OCI-LY7 (cell line): ENCODE measurements at regions not wholly inside any gene's neighbourhood (a gene's known extent, or its start where the extent isn't known, plus 50 kb on each side); places are given as distances from the start of the nearest gene placed in this dataset.

Source experiments
- BruUV-seq: library from RNA; stranded (reverse); fragments of 400-500 nt; replicated peaks from 2 replicates; lab custom pipeline; 2021; lab: Mats Ljungman, UMichigan
- CTCF ChIA-PET: fragments of 300-600 bp; sonication (Branson Sonifier 250); formaldehyde crosslinking; loops from one replicate; lab custom pipeline; 2022; ENCODE audit warnings: antibody characterized with exemption; ENCODE audit not compliant: unreplicated experiment; lab: Charles Lee
- POLR2A ChIA-PET: fragments of 300-600 bp; sonication (Branson Sonifier 250); formaldehyde crosslinking; loops from one replicate; lab custom pipeline; 2022; ENCODE audit warnings: antibody characterized with exemption; lab: Charles Lee
- DNase-seq: peaks from one replicate; pipeline ENCODE4 v3.0.0-alpha.2; 2015; ENCODE audit warnings: low spot score
- H2AFZ ChIP-seq: fragments of 200-600 bp; sonication (generic), shearing (Covaris generic); 2 replicates; pipeline ENCODE4 v1.6.1; 2014; ENCODE audit warnings: mild to moderate bottlenecking, antibody characterized with exemption, low read length, moderate library complexity
- H3K27ac ChIP-seq: fragments of 200-600 bp; sonication (generic); 2 replicates; pipeline ENCODE4 v1.5.1; 2014; ENCODE audit warnings: mixed run types, low read depth, mild to moderate bottlenecking, moderate library complexity, low read length, inconsistent platforms; ENCODE audit not compliant: poor library complexity, severe bottlenecking
- H3K36me3 ChIP-seq: fragments of 200-600 bp; sonication (generic); 2 replicates; pipeline ENCODE4 v1.6.1; 2014; ENCODE audit warnings: mild to moderate bottlenecking, antibody characterized with exemption, low read length, moderate library complexity, mixed read lengths; ENCODE audit not compliant: insufficient read depth
- H3K4me1 ChIP-seq: fragments of 200-600 bp; sonication (generic); 2 replicates; pipeline ENCODE4 v1.5.1; 2014; ENCODE audit warnings: mild to moderate bottlenecking, low read length; ENCODE audit not compliant: insufficient read depth, poor library complexity, severe bottlenecking
- H3K4me2 ChIP-seq: fragments of 200-600 bp; sonication (generic); 2 replicates; pipeline ENCODE4 v1.6.1; 2014; ENCODE audit warnings: mild to moderate bottlenecking, low read length
- H3K4me3 ChIP-seq: fragments of 200-600 bp; sonication (generic); 2 replicates; pipeline ENCODE4 v1.5.1; 2014; ENCODE audit warnings: mild to moderate bottlenecking, low read depth, low read length; ENCODE audit not compliant: poor library complexity, severe bottlenecking
- H3K79me2 ChIP-seq: fragments of 200-600 bp; sonication (generic); 2 replicates; pipeline ENCODE4 v1.6.1; 2016; ENCODE audit warnings: low read depth, mild to moderate bottlenecking, low read length, moderate library complexity, mixed read lengths; ENCODE audit not compliant: insufficient read depth
- H3K9me2 ChIP-seq: fragments of 200-600 bp; sonication (generic); 2 replicates; pipeline ENCODE4 v1.6.1; 2016; ENCODE audit warnings: mild to moderate bottlenecking, low read length, mixed read lengths; ENCODE audit not compliant: insufficient read depth
- H3K9me3 ChIP-seq: fragments of 200-600 bp; sonication (generic); 2 replicates; pipeline ENCODE4 v1.6.1; 2014; ENCODE audit warnings: mild to moderate bottlenecking, mixed run types, low read length, mixed read lengths
- H4K20me1 ChIP-seq: fragments of 200-600 bp; sonication (generic); 2 replicates; pipeline ENCODE4 v1.6.1; 2014; ENCODE audit warnings: mild to moderate bottlenecking, antibody characterized with exemption, low read length, moderate library complexity, mixed read lengths; ENCODE audit not compliant: insufficient read depth
- CTCF ChIP-seq: fragments of 200-600 bp; sonication (generic); conservative IDR thresholded peaks from 2 replicates; pipeline ENCODE4 v1.5.1; 2014; ENCODE audit warnings: mild to moderate bottlenecking, antibody characterized with exemption, low read length, moderate library complexity, mixed read lengths
- EZH2phosphoT487 ChIP-seq: fragments of 200-600 bp; sonication (generic); IDR thresholded peaks from 2 replicates; pipeline ENCODE4 v1.6.1; 2018; ENCODE audit warnings: low read depth, borderline replicate concordance, mild to moderate bottlenecking, mixed run types, antibody characterized with exemption, low read length, moderate library complexity, mixed read lengths
- intact Hi-C: fragments of 100-400 bp; cut with micrococcal nuclease; formaldehyde crosslinking; loops from one replicate; pipeline ENCODE4 v1.10.0; 2022; ENCODE audit not compliant: unreplicated experiment

- H3K9me2 ChIP-seq: no peaks in the 10 kb centered on the region
- TF ChIP-seq CTCF (no peak), EZH2phosphoT487 (no peak)
- intact Hi-C loops: no loop called here
- no peak overlapping the region for H3K27ac ChIP-seq
- H4K20me1 ChIP-seq: no peaks in the 10 kb centered on the region
- H3K4me3 ChIP-seq: no peak overlapping the region
- no peaks in the 10 kb centered on the region for H3K4me1 ChIP-seq
- DNase-seq: no peak
- no peak overlapping the region for H3K4me2 ChIP-seq
- no peaks in the 10 kb centered on the region for H3K9me3 ChIP-seq
- POLR2A ChIA-PET: no interaction called here
- no TSS peak for BruUV-seq
- no peak overlapping the region for H2AFZ ChIP-seq
- H3K36me3 ChIP-seq: no peaks in the 10 kb centered on the region
- no peaks in the 10 kb centered on the region for H3K79me2 ChIP-seq
- CTCF ChIA-PET: no interaction called here
These were observed 303.4 kb downstream of the THBS2 start for GRCh38 chr6:168949981-168950857.

- H3K4me1 ChIP-seq: no peaks in the 10 kb centered on the region
- no peak overlapping the region for H2AFZ ChIP-seq
- no peaks in the 10 kb centered on the region for H3K9me2 ChIP-seq
- ChIA-PET POLR2A (no interaction called here), CTCF (no interaction called here)
- H3K27ac ChIP-seq: no peak overlapping the region
- H3K36me3 ChIP-seq: no peaks in the 10 kb centered on the region
- no TSS peak for BruUV-seq
- TF ChIP-seq EZH2phosphoT487: no peak
- TF ChIP-seq CTCF: no peak
- no peak for DNase-seq
- H3K4me3 ChIP-seq: no peak overlapping the region
- no peaks in the 10 kb centered on the region for H3K9me3 ChIP-seq
- no peaks in the 10 kb centered on the region for H4K20me1 ChIP-seq
- H3K4me2 ChIP-seq: no peak overlapping the region
- intact Hi-C loops: no loop called here
- H3K79me2 ChIP-seq: no peaks in the 10 kb centered on the region
These were observed 304.6 kb downstream of the THBS2 start for GRCh38 chr6:168948990-168949531.

GRCh38 chr6:168948002-168948401, 305.6 kb downstream of the THBS2 start:
- H3K4me1 ChIP-seq: no peaks in the 10 kb centered on the region
- H2AFZ ChIP-seq: no peak overlapping the region
- H3K27ac ChIP-seq: no peak overlapping the region
- ChIA-PET POLR2A (no interaction called here), CTCF (no interaction called here)
- no peak overlapping the region for H3K4me2 ChIP-seq
- TF ChIP-seq EZH2phosphoT487: no peak
- no peak for TF ChIP-seq CTCF
- intact Hi-C loops: no loop called here
- BruUV-seq: no TSS peak
- H3K36me3 ChIP-seq: no peaks in the 10 kb centered on the region
- no peak overlapping the region for H3K4me3 ChIP-seq
- no peaks in the 10 kb centered on the region for H3K79me2 ChIP-seq
- no peak for DNase-seq
- H3K9me3 ChIP-seq: no peaks in the 10 kb centered on the region
- no peaks in the 10 kb centered on the region for H4K20me1 ChIP-seq
- H3K9me2 ChIP-seq: no peaks in the 10 kb centered on the region
